ENCODE measurements at regions not wholly inside any gene's neighbourhood (a gene's known extent, or its start where the extent isn't known, plus 50 kb on each side); places are given as distances from the start of the nearest gene placed in this dataset.

DNA sequence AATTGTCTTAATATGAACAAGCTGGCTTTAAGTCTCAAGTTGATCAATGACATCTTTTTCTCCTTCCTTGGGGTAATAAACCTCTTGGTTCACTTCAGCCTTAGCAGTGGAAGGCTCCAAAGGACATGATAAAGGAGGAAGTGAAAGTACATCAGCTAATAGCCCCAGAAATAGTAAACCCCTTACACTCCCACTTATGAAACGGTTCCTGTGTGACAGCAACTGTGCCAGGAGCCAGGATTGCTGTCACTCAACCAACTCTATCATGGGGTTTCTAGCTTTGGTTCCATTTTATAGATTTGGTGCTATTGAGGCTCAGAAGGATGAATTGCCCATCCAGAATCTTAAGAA, 216.7 kb downstream of the ABHD5 start:
- Mint-ChIP-seq H3K27me3 (peaks cover 1% of the 10 kb centered on the region), H3K9me3 (no peaks in the 10 kb centered on the region), H3K27ac (peak overlapping the region; percentile 58), H3K4me1 (ENCODE audit: low read depth) (peaks cover 35% of the 10 kb centered on the region), H3K36me3 (ENCODE audit: low read depth) (no peaks in the 10 kb centered on the region), H3K4me3 (no peak overlapping the region)
- intact Hi-C loops (cut with micrococcal nuclease): no loop called here

- intact Hi-C loops (cut with micrococcal nuclease): no loop called here
- no peak overlapping the region for H3K4me3 Mint-ChIP-seq
- peaks cover 6% of the 10 kb centered on the region for H3K27me3 Mint-ChIP-seq
- H3K36me3 Mint-ChIP-seq (ENCODE audit: low read depth): no peaks in the 10 kb centered on the region
- peaks cover 40% of the 10 kb centered on the region for H3K4me1 Mint-ChIP-seq (ENCODE audit: low read depth)
- no peak overlapping the region for H3K27ac Mint-ChIP-seq
- no peaks in the 10 kb centered on the region for H3K9me3 Mint-ChIP-seq
Observed at GRCh38 chr3:43908456-43908855, 217.7 kb downstream of the ABHD5 start.

GRCh38 chr3:43909149-43909548, 218.4 kb downstream of the ABHD5 start:
- Mint-ChIP-seq H3K9me3 (no peaks in the 10 kb centered on the region), H3K27ac (no peak overlapping the region), H3K4me1 (ENCODE audit: low read depth) (peaks cover 40% of the 10 kb centered on the region), H3K4me3 (no peak overlapping the region), H3K27me3 (peaks cover 6% of the 10 kb centered on the region), H3K36me3 (ENCODE audit: low read depth) (no peaks in the 10 kb centered on the region)
- intact Hi-C loops (cut with micrococcal nuclease): no loop called here

DNA sequence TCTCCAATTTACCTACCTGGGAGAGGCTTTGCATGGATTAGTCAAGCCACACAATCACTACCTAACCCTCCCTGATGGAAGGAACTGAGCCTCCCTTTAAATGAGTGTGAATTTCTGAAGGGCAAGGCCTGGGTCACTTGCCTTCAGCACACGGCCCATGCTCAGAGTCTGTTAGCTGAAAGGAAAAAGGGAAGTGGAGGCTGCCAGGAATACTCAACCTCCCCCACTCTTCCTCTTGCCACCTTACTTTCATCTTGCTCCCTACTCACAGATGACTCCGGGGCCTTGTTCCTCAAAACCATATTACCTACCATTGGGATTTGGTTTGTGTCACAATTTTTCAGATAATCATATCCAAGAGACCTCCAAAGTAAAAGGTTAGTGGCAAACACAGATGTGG, 220.0 kb downstream of the ABHD5 start:
- H3K9me3 Mint-ChIP-seq: no peaks in the 10 kb centered on the region
- H3K36me3 Mint-ChIP-seq (ENCODE audit: low read depth): no peaks in the 10 kb centered on the region
- H3K27me3 Mint-ChIP-seq: peaks cover 5% of the 10 kb centered on the region
- H3K27ac Mint-ChIP-seq: no peak overlapping the region
- intact Hi-C loops (cut with micrococcal nuclease): no loop called here
- H3K4me3 Mint-ChIP-seq: no peak overlapping the region
- peaks cover 40% of the 10 kb centered on the region for H3K4me1 Mint-ChIP-seq (ENCODE audit: low read depth)

- Mint-ChIP-seq H3K27me3 (peaks cover 7% of the 10 kb centered on the region), H3K4me1 (ENCODE audit: low read depth) (peaks cover 18% of the 10 kb centered on the region), H3K27ac (no peak overlapping the region), H3K4me3 (no peak overlapping the region), H3K36me3 (ENCODE audit: low read depth) (no peaks in the 10 kb centered on the region), H3K9me3 (no peaks in the 10 kb centered on the region)
- intact Hi-C loops (cut with micrococcal nuclease): no loop called here
Observed at GRCh38 chr3:43913036-43913948, 222.6 kb downstream of the ABHD5 start.

DNA sequence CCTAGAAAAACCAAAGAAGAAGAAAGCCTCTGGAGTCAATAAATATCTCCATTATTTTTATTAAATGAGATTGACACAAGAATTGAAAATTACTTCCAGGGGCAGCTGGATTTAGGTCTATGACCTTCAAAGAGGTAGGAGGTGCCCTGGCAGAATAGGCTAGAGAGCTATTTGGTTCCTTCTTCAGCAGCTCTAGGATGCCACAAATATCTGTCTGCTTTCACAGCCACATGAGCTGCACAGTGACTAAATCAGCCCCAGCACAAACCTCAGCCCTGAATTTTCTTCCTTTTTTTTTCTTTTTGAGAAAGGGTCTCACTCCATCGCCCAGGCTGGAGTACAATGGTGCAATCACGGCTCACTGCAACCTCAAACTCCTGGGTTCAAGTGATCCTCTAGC, 223.5 kb downstream of the ABHD5 start:
- Mint-ChIP-seq H3K36me3 (ENCODE audit: low read depth) (no peaks in the 10 kb centered on the region), H3K9me3 (no peaks in the 10 kb centered on the region), H3K4me1 (ENCODE audit: low read depth) (peaks cover 18% of the 10 kb centered on the region), H3K27me3 (peaks cover 9% of the 10 kb centered on the region), H3K27ac (no peak overlapping the region), H3K4me3 (no peak overlapping the region)
- intact Hi-C loops (cut with micrococcal nuclease): no loop called here

GRCh38 chr3:43915546-43915945, 224.8 kb downstream of the ABHD5 start:
- intact Hi-C loops (cut with micrococcal nuclease): no loop called here
- no peak overlapping the region for H3K27ac Mint-ChIP-seq
- H3K4me3 Mint-ChIP-seq: no peak overlapping the region
- H3K9me3 Mint-ChIP-seq: no peaks in the 10 kb centered on the region
- H3K4me1 Mint-ChIP-seq (ENCODE audit: low read depth): peaks cover 16% of the 10 kb centered on the region
- no peaks in the 10 kb centered on the region for H3K36me3 Mint-ChIP-seq (ENCODE audit: low read depth)
- peaks cover 13% of the 10 kb centered on the region for H3K27me3 Mint-ChIP-seq

DNA sequence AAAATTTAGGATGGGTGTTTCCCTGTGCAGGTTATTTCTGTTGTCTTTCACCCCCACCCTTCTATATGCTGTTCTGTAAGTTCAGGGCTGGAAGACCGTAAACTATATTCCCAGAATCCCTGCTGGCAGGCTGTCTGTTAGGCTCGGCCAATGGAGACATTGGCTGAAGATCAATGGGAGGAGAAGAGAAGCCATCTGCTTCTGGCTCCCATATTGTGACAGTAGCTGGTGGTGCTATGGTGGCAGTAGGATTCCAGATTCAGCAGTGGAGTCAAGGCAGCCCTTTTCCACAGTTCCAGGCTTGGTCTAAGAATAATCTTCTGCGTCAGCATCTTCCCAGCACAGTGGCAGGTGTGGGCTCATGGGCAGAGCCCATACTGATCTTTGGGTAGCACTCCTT, 226.6 kb downstream of the ABHD5 start:
- Mint-ChIP-seq H3K4me3 (no peak overlapping the region), H3K9me3 (no peaks in the 10 kb centered on the region), H3K36me3 (ENCODE audit: low read depth) (no peaks in the 10 kb centered on the region), H3K27me3 (peaks cover 20% of the 10 kb centered on the region), H3K27ac (no peak overlapping the region), H3K4me1 (ENCODE audit: low read depth) (peaks cover 11% of the 10 kb centered on the region)
- intact Hi-C loops (cut with micrococcal nuclease): no loop called here

DNA sequence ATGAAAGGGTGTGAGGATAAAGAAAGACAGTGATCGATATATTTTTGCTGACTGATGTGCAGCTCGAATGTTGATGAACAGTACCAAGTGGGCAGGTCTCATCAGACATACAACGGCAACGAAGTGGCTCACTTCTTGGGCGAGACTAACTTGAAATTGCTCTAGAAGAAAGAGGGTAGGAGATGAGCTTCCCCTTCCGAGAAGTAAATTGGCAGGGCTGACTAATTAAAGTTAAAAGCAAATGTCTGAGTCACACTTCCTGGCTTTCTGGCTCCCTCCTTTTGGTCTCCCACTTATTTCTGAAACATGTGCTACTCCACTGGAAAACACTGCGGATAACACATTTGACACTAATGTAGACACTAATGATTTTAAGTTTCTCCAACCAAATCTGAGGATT, 228.3 kb downstream of the ABHD5 start:
- no peak overlapping the region for H3K27ac Mint-ChIP-seq
- no peaks in the 10 kb centered on the region for H3K36me3 Mint-ChIP-seq (ENCODE audit: low read depth)
- peaks cover 32% of the 10 kb centered on the region for H3K27me3 Mint-ChIP-seq
- H3K4me1 Mint-ChIP-seq (ENCODE audit: low read depth): peaks cover 18% of the 10 kb centered on the region
- no peaks in the 10 kb centered on the region for H3K9me3 Mint-ChIP-seq
- H3K4me3 Mint-ChIP-seq: no peak overlapping the region
- intact Hi-C loops (cut with micrococcal nuclease): no loop called here

DNA sequence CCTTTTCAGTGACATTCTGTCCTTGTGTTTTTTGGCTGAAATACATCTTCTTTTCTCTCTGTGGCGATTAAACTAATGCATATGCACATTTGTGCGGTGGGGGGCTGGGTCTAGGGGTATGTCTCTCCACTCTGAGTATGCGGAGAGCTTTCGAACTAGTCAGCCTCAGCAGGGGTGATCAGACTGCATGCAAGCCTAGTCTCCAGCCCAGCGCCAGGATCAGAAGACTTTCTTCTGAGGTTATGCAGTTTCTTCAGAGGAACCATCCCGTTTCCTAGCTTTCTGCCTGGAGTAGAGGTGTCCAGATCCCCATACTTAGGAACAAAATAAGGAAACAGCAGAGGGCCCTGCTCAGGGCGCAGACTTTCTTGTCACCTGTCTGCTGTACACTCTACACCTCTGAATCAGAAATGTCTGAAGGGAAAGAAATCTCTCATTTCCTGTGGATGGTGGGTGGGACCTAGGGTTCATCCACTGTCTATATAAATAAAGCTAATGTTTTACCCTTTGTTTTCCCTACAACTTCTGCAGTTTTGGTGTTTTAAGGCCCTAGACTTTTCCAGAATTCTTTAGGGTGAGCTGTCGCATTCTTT, 230.4 kb downstream of the ABHD5 start:
- Mint-ChIP-seq H3K9me3 (no peaks in the 10 kb centered on the region), H3K27ac (no peak overlapping the region), H3K36me3 (ENCODE audit: low read depth) (no peaks in the 10 kb centered on the region), H3K4me1 (ENCODE audit: low read depth) (peaks cover 18% of the 10 kb centered on the region), H3K4me3 (no peak overlapping the region), H3K27me3 (peaks cover 39% of the 10 kb centered on the region)
- intact Hi-C loops (cut with micrococcal nuclease): no loop called here

DNA sequence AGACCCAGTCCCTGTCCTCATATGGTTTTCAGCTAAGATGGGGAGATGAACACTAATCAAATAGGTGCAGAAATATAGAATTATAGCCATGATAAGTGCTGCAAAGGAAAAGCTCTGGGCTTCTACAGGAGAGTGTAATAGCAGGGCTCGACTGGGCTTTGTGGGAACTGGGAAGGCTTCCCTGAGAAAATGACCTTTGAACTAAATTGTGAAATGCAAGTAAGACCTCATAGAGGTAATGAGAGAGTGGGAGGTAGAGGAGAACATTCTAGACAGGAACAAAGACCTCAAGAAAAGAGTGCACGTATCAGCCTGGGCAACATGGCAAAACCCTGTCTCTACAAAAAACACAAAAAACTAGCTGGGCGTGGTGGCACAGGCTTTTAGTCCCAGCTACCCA, 231.6 kb downstream of the ABHD5 start:
- intact Hi-C loops (cut with micrococcal nuclease): no loop called here
- Mint-ChIP-seq H3K9me3 (no peaks in the 10 kb centered on the region), H3K27ac (no peak overlapping the region), H3K4me3 (no peak overlapping the region), H3K36me3 (ENCODE audit: low read depth) (no peaks in the 10 kb centered on the region), H3K27me3 (peaks cover 39% of the 10 kb centered on the region), H3K4me1 (ENCODE audit: low read depth) (peaks cover 18% of the 10 kb centered on the region)

GRCh38 chr3:43923104-43923882, 232.6 kb downstream of the ABHD5 start:
- intact Hi-C loops (cut with micrococcal nuclease): no loop called here
- Mint-ChIP-seq H3K4me3 (no peak overlapping the region), H3K27ac (no peak overlapping the region), H3K27me3 (peaks cover 42% of the 10 kb centered on the region), H3K36me3 (ENCODE audit: low read depth) (no peaks in the 10 kb centered on the region), H3K4me1 (ENCODE audit: low read depth) (peaks cover 18% of the 10 kb centered on the region), H3K9me3 (no peaks in the 10 kb centered on the region)

DNA sequence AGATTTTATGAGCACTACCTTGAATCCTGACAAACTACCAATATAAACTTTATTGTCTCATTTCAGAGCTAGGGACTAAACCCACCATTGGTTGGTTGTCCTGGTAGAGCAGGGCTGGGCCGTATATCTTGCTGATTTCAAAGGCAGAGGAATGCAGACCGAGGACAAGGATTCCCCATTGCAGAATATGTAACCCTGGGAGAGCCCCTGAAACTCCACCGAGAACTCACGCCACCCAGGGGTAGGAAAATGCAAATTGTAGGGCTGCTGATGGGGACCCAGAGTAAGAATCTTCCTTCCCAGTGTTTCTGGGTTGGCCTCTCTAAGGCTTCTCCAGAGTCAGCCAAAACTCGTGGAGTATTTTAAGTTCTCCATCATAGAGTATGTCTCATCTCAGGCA, 235.3 kb downstream of the ABHD5 start:
- H3K4me1 Mint-ChIP-seq (ENCODE audit: low read depth): peaks cover 13% of the 10 kb centered on the region
- intact Hi-C loops (cut with micrococcal nuclease): no loop called here
- H3K27me3 Mint-ChIP-seq: peaks cover 39% of the 10 kb centered on the region
- H3K4me3 Mint-ChIP-seq: no peak overlapping the region
- no peaks in the 10 kb centered on the region for H3K9me3 Mint-ChIP-seq
- H3K27ac Mint-ChIP-seq: no peak overlapping the region
- no peaks in the 10 kb centered on the region for H3K36me3 Mint-ChIP-seq (ENCODE audit: low read depth)

- Mint-ChIP-seq H3K9me3 (peaks cover 9% of the 10 kb centered on the region), H3K27me3 (peaks cover 25% of the 10 kb centered on the region), H3K27ac (no peak overlapping the region), H3K36me3 (ENCODE audit: low read depth) (no peaks in the 10 kb centered on the region), H3K4me1 (ENCODE audit: low read depth) (no peaks in the 10 kb centered on the region), H3K4me3 (no peak overlapping the region)
- intact Hi-C loops (cut with micrococcal nuclease): no loop called here
Observed at GRCh38 chr3:43932921-43933320, 242.2 kb downstream of the ABHD5 start.

Measured in dendritic cell treated with granulocyte-macrophage colony-stimulating factor and Interleukin-4, amounts not matched to agents 40 ng/mL and 50 ng/mL, for 4 days (primary cell).